ENCODE measurements at regions not wholly inside any gene's neighbourhood (a gene's known extent, or its start where the extent isn't known, plus 50 kb on each side); places are given as distances from the start of the nearest gene placed in this dataset.

DNA sequence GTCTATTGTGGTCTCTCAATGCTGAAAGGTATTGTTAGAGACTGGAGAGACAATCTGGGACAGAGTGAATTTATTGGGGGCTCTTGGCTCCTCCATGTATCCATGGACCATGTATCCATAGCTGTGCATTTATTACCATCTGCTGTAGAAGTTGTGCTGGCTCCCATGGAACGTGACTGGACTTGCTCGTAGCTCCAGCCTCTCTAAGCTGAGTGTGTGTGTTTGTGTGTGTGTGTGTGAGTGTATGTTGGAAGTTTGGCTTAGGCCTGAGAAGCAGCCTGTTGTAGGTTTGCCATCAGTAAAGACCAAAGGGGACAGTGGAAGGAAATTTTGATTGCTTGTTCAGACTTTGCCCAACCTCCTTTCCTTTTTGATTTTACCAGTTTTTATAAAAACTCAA lies 105.7 kb upstream of the USP24 start:
- H3K9me3 ChIP-seq, result 0 out of 3 replicates have a peak, but pooled peaks cover 2% of the 10 kb centered on the region
- DNase-seq (ENCODE audit: low read depth in 1 of 2, low spot score in 1 of 2) (no peak), ATAC-seq (no peak), FAIRE-seq (no peak)
- no peak overlapping the region for H3K4me3 ChIP-seq
- peak overlapping the region; percentile 58; the same call in 2 of the 3 replicates for H3K4me2 ChIP-seq
- POLR2A ChIA-PET, result interaction anchor here (1.5 kb wide), 1 partner anchor 11 kb away, joined by 3 read pairs; no protein-coding TSS in a partner anchor
- CTCF ChIA-PET, result no interaction called here
- peak overlapping the region; percentile 82 to 88 for H3K27ac ChIP-seq
- WGBS (ENCODE audit: missing lambda C conversion rate), result 100% methylated on average over 2 of the region's 2 CpGs
- H3K4me1 ChIP-seq, result peaks cover 41% of the 10 kb centered on the region
- TF ChIP-seq FOSL2 (IDR thresholded peaks at IDR 0.05), result no peak
- TF ChIP-seq FOSL2 (CRISPR knock-in tag; IDR thresholded peaks at IDR 0.05), result no peak
- no peak for TF ChIP-seq MAZ (IDR thresholded peaks at IDR 0.05; ENCODE audit: borderline replicate concordance, low read depth, low read length)
- no peak for TF ChIP-seq RCOR1 (IDR thresholded peaks at IDR 0.05; ENCODE audit: low read depth, low read length)
- TF ChIP-seq RARB (CRISPR knock-in tag; IDR thresholded peaks at IDR 0.05), result no peak
- no peak for TF ChIP-seq KDM1A (IDR thresholded peaks at IDR 0.05; ENCODE audit: low read depth)
- TF ChIP-seq, protein P1, sequence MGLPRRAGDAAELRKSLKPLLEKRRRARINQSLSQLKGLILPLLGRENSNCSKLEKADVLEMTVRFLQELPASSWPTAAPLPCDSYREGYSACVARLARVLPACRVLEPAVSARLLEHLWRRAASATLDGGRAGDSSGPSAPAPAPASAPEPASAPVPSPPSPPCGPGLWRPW (IDR thresholded peaks at IDR 0.05), result no peak
- TF ChIP-seq NFE2L2 (conservative IDR thresholded peaks at IDR 0.05; ENCODE audit: low read length), result no peak
- TF ChIP-seq, protein P2, sequence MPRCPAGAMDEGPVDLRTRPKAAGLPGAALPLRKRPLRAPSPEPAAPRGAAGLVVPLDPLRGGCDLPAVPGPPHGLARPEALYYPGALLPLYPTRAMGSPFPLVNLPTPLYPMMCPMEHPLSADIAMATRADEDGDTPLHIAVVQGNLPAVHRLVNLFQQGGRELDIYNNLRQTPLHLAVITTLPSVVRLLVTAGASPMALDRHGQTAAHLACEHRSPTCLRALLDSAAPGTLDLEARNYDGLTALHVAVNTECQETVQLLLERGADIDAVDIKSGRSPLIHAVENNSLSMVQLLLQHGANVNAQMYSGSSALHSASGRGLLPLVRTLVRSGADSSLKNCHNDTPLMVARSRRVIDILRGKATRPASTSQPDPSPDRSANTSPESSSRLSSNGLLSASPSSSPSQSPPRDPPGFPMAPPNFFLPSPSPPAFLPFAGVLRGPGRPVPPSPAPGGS (IDR thresholded peaks at IDR 0.05), result no peak
- TF ChIP-seq, protein P3, sequence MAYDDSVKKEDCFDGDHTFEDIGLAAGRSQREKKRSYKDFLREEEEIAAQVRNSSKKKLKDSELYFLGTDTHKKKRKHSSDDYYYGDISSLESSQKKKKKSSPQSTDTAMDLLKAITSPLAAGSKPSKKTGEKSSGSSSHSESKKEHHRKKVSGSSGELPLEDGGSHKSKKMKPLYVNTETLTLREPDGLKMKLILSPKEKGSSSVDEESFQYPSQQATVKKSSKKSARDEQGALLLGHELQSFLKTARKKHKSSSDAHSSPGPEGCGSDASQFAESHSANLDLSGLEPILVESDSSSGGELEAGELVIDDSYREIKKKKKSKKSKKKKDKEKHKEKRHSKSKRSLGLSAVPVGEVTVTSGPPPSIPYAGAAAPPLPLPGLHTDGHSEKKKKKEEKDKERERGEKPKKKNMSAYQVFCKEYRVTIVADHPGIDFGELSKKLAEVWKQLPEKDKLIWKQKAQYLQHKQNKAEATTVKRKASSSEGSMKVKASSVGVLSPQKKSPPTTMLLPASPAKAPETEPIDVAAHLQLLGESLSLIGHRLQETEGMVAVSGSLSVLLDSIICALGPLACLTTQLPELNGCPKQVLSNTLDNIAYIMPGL (CRISPR knock-in tag; IDR thresholded peaks at IDR 0.05; ENCODE audit: borderline replicate concordance), result no peak
- no peak for TF ChIP-seq HOXB5 (CRISPR knock-in tag; IDR thresholded peaks at IDR 0.05)
- TF ChIP-seq, protein P4, sequence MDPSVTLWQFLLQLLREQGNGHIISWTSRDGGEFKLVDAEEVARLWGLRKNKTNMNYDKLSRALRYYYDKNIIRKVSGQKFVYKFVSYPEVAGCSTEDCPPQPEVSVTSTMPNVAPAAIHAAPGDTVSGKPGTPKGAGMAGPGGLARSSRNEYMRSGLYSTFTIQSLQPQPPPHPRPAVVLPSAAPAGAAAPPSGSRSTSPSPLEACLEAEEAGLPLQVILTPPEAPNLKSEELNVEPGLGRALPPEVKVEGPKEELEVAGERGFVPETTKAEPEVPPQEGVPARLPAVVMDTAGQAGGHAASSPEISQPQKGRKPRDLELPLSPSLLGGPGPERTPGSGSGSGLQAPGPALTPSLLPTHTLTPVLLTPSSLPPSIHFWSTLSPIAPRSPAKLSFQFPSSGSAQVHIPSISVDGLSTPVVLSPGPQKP (IDR thresholded peaks at IDR 0.05; ENCODE audit: low read depth, low read length), result no peak
- TF ChIP-seq, protein P5, sequence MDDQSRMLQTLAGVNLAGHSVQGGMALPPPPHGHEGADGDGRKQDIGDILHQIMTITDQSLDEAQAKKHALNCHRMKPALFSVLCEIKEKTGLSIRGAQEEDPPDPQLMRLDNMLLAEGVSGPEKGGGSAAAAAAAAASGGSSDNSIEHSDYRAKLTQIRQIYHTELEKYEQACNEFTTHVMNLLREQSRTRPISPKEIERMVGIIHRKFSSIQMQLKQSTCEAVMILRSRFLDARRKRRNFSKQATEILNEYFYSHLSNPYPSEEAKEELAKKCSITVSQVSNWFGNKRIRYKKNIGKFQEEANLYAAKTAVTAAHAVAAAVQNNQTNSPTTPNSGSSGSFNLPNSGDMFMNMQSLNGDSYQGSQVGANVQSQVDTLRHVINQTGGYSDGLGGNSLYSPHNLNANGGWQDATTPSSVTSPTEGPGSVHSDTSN (IDR thresholded peaks at IDR 0.05), result no peak
- TF ChIP-seq CBX8 (IDR thresholded peaks at IDR 0.05), result no peak
- no peak for TF ChIP-seq ZNF302 (CRISPR knock-in tag; IDR thresholded peaks at IDR 0.05)
- no peak for TF ChIP-seq GATA3 (IDR thresholded peaks at IDR 0.05; ENCODE audit: borderline replicate concordance)
- TF ChIP-seq EHMT2 (IDR thresholded peaks at IDR 0.05; ENCODE audit: low read depth), result no peak
- no peak for TF ChIP-seq CHD2 (IDR thresholded peaks at IDR 0.05; ENCODE audit: low read length, partially characterized antibody)
- no peak for TF ChIP-seq ZC3H11A (IDR thresholded peaks at IDR 0.05)

DNA sequence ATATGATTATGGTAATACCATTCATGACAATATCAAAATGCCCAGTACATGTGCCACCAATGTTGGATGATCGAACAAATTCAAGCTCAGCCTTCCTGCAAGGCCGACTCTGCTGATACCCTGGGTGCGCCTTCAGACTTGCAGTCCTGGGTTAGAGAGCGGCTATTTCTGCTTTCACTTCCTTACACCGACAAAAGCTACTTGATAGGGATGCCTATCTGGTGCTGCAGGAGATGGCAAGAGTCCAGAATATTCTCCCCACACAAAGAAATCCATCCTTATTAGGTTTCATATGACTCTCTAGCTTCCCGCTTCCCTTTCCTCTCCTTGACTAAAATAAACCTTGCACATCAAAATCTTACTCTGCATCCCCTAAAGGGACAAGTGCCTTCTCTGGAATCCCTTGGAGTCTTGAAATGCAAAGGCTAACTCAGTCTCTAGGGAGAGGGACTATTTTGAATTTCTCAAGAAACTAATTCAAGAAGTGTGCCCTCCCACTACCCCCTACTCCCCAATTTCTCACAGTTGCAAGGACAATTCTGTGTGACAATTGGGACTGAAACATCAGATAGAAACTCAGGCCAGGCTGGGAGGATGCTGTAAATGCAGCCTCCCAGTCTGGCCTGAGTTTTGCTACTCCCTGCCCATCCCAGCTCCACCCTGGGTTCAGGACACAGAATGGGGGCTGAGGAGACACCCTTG lies 103.1 kb upstream of the USP24 start:
- FAIRE-seq, result no peak
- over 99% methylated on average over 5 of the region's 6 CpGs for WGBS (ENCODE audit: missing lambda C conversion rate)
- Histone ChIP-seq H3K4me2 (no peak overlapping the region), H3K27ac (peak overlapping the region; percentile 44 to 75; a peak in 5 of 6 replicates), H3K4me3 (no peak overlapping the region), H3K9me3 (no peaks in the 10 kb centered on the region), H3K4me1 (peaks cover 34% of the 10 kb centered on the region)
- POLR2A ChIA-PET, result no interaction called here
- CTCF ChIA-PET, result interaction anchor here (0.6 to 1.3 kb wide), 2 partner anchors 8 to 104 kb away, joined by 3 to 4 read pairs; no protein-coding TSS in a partner anchor
- DNase-seq (ENCODE audit: low read depth in 1 of 2, low spot score in 1 of 2), result no peak
- TF ChIP-seq JUNB (IDR thresholded peaks at IDR 0.05) (no peak), CBX8 (IDR thresholded peaks at IDR 0.05) (no peak), FOSL2 (IDR thresholded peaks at IDR 0.05) (no peak), FOSL2 (CRISPR knock-in tag; IDR thresholded peaks at IDR 0.05) (no peak), ZFP36 (IDR thresholded peaks at IDR 0.05; ENCODE audit: borderline replicate concordance, partially characterized antibody) (no peak), POLR2A (IDR thresholded peaks at IDR 0.05; ENCODE audit: low read length) (no peak), RARB (CRISPR knock-in tag; IDR thresholded peaks at IDR 0.05) (no peak), TFCP2L1 (CRISPR knock-in tag; IDR thresholded peaks at IDR 0.05) (no peak), RNF2 (IDR thresholded peaks at IDR 0.05; ENCODE audit: borderline replicate concordance, low read depth) (no peak), EHMT2 (IDR thresholded peaks at IDR 0.05; ENCODE audit: low read depth) (no peak), EHF (CRISPR knock-in tag; IDR thresholded peaks at IDR 0.05) (no peak), ESRRA (IDR thresholded peaks at IDR 0.05; ENCODE audit: borderline replicate concordance, low read length) (no peak), POLR2AphosphoS2 (conservative IDR thresholded peaks at IDR 0.05; ENCODE audit: low read length) (no peak), NFE2L2 (conservative IDR thresholded peaks at IDR 0.05; ENCODE audit: low read length) (no peak)
- TF ChIP-seq, protein P6, sequence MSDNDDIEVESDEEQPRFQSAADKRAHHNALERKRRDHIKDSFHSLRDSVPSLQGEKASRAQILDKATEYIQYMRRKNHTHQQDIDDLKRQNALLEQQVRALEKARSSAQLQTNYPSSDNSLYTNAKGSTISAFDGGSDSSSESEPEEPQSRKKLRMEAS (IDR thresholded peaks at IDR 0.05), result no peak
- TF ChIP-seq, protein P7, sequence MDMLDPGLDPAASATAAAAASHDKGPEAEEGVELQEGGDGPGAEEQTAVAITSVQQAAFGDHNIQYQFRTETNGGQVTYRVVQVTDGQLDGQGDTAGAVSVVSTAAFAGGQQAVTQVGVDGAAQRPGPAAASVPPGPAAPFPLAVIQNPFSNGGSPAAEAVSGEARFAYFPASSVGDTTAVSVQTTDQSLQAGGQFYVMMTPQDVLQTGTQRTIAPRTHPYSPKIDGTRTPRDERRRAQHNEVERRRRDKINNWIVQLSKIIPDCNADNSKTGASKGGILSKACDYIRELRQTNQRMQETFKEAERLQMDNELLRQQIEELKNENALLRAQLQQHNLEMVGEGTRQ (IDR thresholded peaks at IDR 0.05), result no peak
- TF ChIP-seq, protein P3 (CRISPR knock-in tag; IDR thresholded peaks at IDR 0.05; ENCODE audit: borderline replicate concordance), result no peak
- ATAC-seq, result no peak
